ENCODE measurements at regions not wholly inside any gene's neighbourhood (a gene's known extent, or its start where the extent isn't known, plus 50 kb on each side); places are given as distances from the start of the nearest gene placed in this dataset.

DNA sequence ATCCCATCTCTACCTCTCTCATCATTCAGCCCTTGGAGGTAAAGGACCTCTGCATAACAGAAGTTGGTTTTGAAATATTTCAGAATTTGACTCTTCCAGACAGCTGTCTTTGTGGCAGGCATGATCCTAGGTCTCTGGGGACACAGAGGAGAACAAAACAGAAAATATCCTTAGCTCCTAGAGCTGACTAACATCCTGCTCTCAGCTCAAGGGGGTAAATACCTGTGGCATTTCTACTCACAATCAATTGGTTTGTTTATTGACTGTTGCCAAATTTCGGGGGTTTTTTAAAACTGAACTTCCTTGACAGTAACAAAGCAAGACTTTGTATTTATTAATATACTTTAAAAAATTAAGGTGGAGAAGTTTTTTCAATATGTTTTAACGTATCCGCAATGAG lies 78.8 kb downstream of the EOMES start:
- TF ChIP-seq ZNF837 (tag by site-specific recombination; IDR thresholded peaks at IDR 0.05): no peak
- no peak for TF ChIP-seq FEZF1 (tag by site-specific recombination; IDR thresholded peaks at IDR 0.05)
- TF ChIP-seq, protein P1, sequence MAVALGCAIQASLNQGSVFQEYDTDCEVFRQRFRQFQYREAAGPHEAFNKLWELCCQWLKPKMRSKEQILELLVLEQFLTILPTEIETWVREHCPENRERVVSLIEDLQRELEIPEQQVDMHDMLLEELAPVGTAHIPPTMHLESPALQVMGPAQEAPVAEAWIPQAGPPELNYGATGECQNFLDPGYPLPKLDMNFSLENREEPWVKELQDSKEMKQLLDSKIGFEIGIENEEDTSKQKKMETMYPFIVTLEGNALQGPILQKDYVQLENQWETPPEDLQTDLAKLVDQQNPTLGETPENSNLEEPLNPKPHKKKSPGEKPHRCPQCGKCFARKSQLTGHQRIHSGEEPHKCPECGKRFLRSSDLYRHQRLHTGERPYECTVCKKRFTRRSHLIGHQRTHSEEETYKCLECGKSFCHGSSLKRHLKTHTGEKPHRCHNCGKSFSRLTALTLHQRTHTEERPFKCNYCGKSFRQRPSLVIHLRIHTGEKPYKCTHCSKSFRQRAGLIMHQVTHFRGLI (tag by site-specific recombination; IDR thresholded peaks at IDR 0.05): no peak
- no peak for TF ChIP-seq ZNF23 (tag by site-specific recombination; IDR thresholded peaks at IDR 0.05; ENCODE audit: borderline replicate concordance)
- no peak for TF ChIP-seq ZNF558 (tag by site-specific recombination; IDR thresholded peaks at IDR 0.05)
- TF ChIP-seq ZNF223 (tag by site-specific recombination; IDR thresholded peaks at IDR 0.05): no peak
- no peak for TF ChIP-seq SP2 (tag by site-specific recombination; IDR thresholded peaks at IDR 0.05)
- TF ChIP-seq YY1 (tag by site-specific recombination; IDR thresholded peaks at IDR 0.05): no peak
- TF ChIP-seq CTCF (tag by site-specific recombination; IDR thresholded peaks at IDR 0.05): no peak
- TF ChIP-seq REST (tag by site-specific recombination; IDR thresholded peaks at IDR 0.05): no peak
- TF ChIP-seq ZNF292 (tag by site-specific recombination; IDR thresholded peaks at IDR 0.05; ENCODE audit: borderline replicate concordance, low read depth): no peak
- TF ChIP-seq ZNF792 (tag by site-specific recombination; IDR thresholded peaks at IDR 0.05): no peak
- no peak for TF ChIP-seq ZNF2 (tag by site-specific recombination; IDR thresholded peaks at IDR 0.05)

Measured in HEK293 (cell line).